22Rv1 (cell line): ENCODE measurements at regions not wholly inside any gene's neighbourhood (a gene's known extent, or its start where the extent isn't known, plus 50 kb on each side); places are given as distances from the start of the nearest gene placed in this dataset.

ENCODE experiments used
- CTCF ChIP-seq: fragments of 450-650 bp; IDR thresholded peaks from 2 replicates; pipeline ENCODE4 v1.5.1; 2017; ENCODE audit warnings: mild to moderate bottlenecking
- ZFX ChIP-seq: fragments of 450-650 bp; IDR thresholded peaks from 2 replicates; pipeline ENCODE4 v1.6.1; 2017; ENCODE audit warnings: antibody characterized with exemption, borderline replicate concordance

- TF ChIP-seq CTCF (no peak), ZFX (no peak)
These were observed 107.1 kb upstream of the PAXBP1 start for GRCh38 chr21:32878661-32879060.
